ENCODE measurements at regions not wholly inside any gene's neighbourhood (a gene's known extent, or its start where the extent isn't known, plus 50 kb on each side); places are given as distances from the start of the nearest gene placed in this dataset.

- Histone ChIP-seq H3K9me3 (ENCODE audit: control insufficient read depth, insufficient read depth, low read depth, low read length) (no peaks in the 10 kb centered on the region), H3K36me3 (ENCODE audit: control insufficient read depth, insufficient read depth, low read length) (no peaks in the 10 kb centered on the region), H3K27me3 (ENCODE audit: control insufficient read depth, insufficient read depth, low read length) (no peaks in the 10 kb centered on the region), H3K4me1 (ENCODE audit: control insufficient read depth, insufficient read depth, low read length) (no peaks in the 10 kb centered on the region), H3K27ac (ENCODE audit: low read length) (no peak overlapping the region), H3K4me3 (ENCODE audit: low read depth in 2 of 2, low read length in 2 of 2) (no peak overlapping the region)
- intact Hi-C loops (cut with micrococcal nuclease; ENCODE audit: unreplicated experiment): no loop called here
- TF ChIP-seq CTCF (IDR thresholded peaks at IDR 0.05) (no peak), POLR2AphosphoS5 (IDR thresholded peaks at IDR 0.05; ENCODE audit: low read depth, low read length) (no peak), SIN3A (IDR thresholded peaks at IDR 0.05; ENCODE audit: borderline replicate concordance, insufficient read depth, low read depth, low read length) (no peak), TCF7L2 (IDR thresholded peaks at IDR 0.05; ENCODE audit: low read depth, low read length) (no peak), REST (IDR thresholded peaks at IDR 0.05; ENCODE audit: insufficient read depth in 1 of 2, low read depth in 2 of 2, low read length in 1 of 2) (no peak)
- in situ Hi-C loops (cut with HindIII; ENCODE audit: low pct_unique_long_range_greater_than_20kb, low sequenced_read_pairs): no loop called here
- ATAC-seq (no peak), DNase-seq (ENCODE audit: low read depth, low spot score) (no peak)
- CTCF ChIA-PET: no interaction called here
- no TSS peak for BruUV-seq (replicated peaks)
- POLR2A ChIA-PET: no interaction called here
These were observed 533.8 kb upstream of the PCDH9 start for GRCh38 chr13:67763984-67764383.

- ATAC-seq (no peak), DNase-seq (ENCODE audit: low read depth, low spot score) (no peak)
- TF ChIP-seq SIN3A (IDR thresholded peaks at IDR 0.05; ENCODE audit: borderline replicate concordance, insufficient read depth, low read depth, low read length): no peak
- no peak for TF ChIP-seq REST (IDR thresholded peaks at IDR 0.05; ENCODE audit: insufficient read depth in 1 of 2, low read depth in 2 of 2, low read length in 1 of 2)
- TF ChIP-seq POLR2AphosphoS5 (IDR thresholded peaks at IDR 0.05; ENCODE audit: low read depth, low read length): no peak
- TF ChIP-seq TCF7L2 (IDR thresholded peaks at IDR 0.05; ENCODE audit: low read depth, low read length): no peak
- TF ChIP-seq CTCF (IDR thresholded peaks at IDR 0.05): no peak
- H3K36me3 ChIP-seq (ENCODE audit: control insufficient read depth, insufficient read depth, low read length): no peaks in the 10 kb centered on the region
- CTCF ChIA-PET: no interaction called here
- H3K4me1 ChIP-seq (ENCODE audit: control insufficient read depth, insufficient read depth, low read length): no peaks in the 10 kb centered on the region
- in situ Hi-C loops (cut with HindIII; ENCODE audit: low pct_unique_long_range_greater_than_20kb, low sequenced_read_pairs): no loop called here
- H3K9me3 ChIP-seq (ENCODE audit: control insufficient read depth, insufficient read depth, low read depth, low read length): no peaks in the 10 kb centered on the region
- intact Hi-C loops (cut with micrococcal nuclease; ENCODE audit: unreplicated experiment): no loop called here
- no peak overlapping the region for H3K4me3 ChIP-seq (ENCODE audit: low read depth in 2 of 2, low read length in 2 of 2)
- no peak overlapping the region for H3K27ac ChIP-seq (ENCODE audit: low read length)
- no TSS peak for BruUV-seq (replicated peaks)
- POLR2A ChIA-PET: no interaction called here
- H3K27me3 ChIP-seq (ENCODE audit: control insufficient read depth, insufficient read depth, low read length): no peaks in the 10 kb centered on the region
These were observed 533.2 kb upstream of the PCDH9 start for GRCh38 chr13:67763384-67763783.
